GM18520 (cell line): ENCODE measurements at regions not wholly inside any gene's neighbourhood (a gene's known extent, or its start where the extent isn't known, plus 50 kb on each side); places are given as distances from the start of the nearest gene placed in this dataset.
"Not testable (repeated sequence)": the region's sequence is repeated elsewhere in the genome, so short reads cannot be mapped to it uniquely, and the experiment has no call there.

Source experiments
- ATAC-seq: cut with Tn5 transposase; IDR thresholded peaks from one replicate; pipeline ENCODE4 v1.9.1; 2021; ENCODE audit not compliant: unreplicated experiment

GRCh38 chr5:104170926-104171325 lies 608.3 kb upstream of the NUDT12 start:
- no peak for ATAC-seq

GRCh38 chr5:104146652-104147051 lies 584.1 kb upstream of the NUDT12 start:
- ATAC-seq: no peak

- no peak for ATAC-seq
Measured at GRCh38 chr5:104139840-104140239, 577.3 kb upstream of the NUDT12 start.

GRCh38 chr5:104130320-104130719 lies 567.7 kb upstream of the NUDT12 start:
- ATAC-seq: no peak

- ATAC-seq: no peak
Measured at GRCh38 chr5:104128348-104128747, 565.8 kb upstream of the NUDT12 start.

- no peak for ATAC-seq
Measured at GRCh38 chr5:104126980-104127379, 564.4 kb upstream of the NUDT12 start.

- ATAC-seq: no peak
Measured at GRCh38 chr5:104119529-104119928, 556.9 kb upstream of the NUDT12 start.

- ATAC-seq: no peak
Measured at GRCh38 chr5:104111632-104112031, 549.0 kb upstream of the NUDT12 start.

- no peak for ATAC-seq
Measured at GRCh38 chr5:104096451-104096850, 533.9 kb upstream of the NUDT12 start.

GRCh38 chr5:104095527-104095926 lies 532.9 kb upstream of the NUDT12 start:
- ATAC-seq: no peak

- ATAC-seq: peak; percentile 77
Measured at GRCh38 chr5:104088876-104089778, 526.5 kb upstream of the NUDT12 start.

GRCh38 chr5:104084896-104085295 lies 522.3 kb upstream of the NUDT12 start:
- no peak for ATAC-seq

- no peak for ATAC-seq
Measured at GRCh38 chr5:104082754-104083153, 520.2 kb upstream of the NUDT12 start.

GRCh38 chr5:104081232-104081631 lies 518.6 kb upstream of the NUDT12 start:
- no peak for ATAC-seq

- ATAC-seq: no peak
Measured at GRCh38 chr5:104080646-104081175, 518.1 kb upstream of the NUDT12 start.

- ATAC-seq: not testable (repeated sequence)
Measured at GRCh38 chr5:104079861-104080645, 517.5 kb upstream of the NUDT12 start.

GRCh38 chr5:104071887-104072286 lies 509.3 kb upstream of the NUDT12 start:
- ATAC-seq: no peak

- ATAC-seq: no peak
Measured at GRCh38 chr5:104062621-104063377, 500.2 kb upstream of the NUDT12 start.

GRCh38 chr5:104061707-104062106 lies 499.1 kb upstream of the NUDT12 start:
- ATAC-seq: no peak

GRCh38 chr5:104053353-104053649 lies 490.7 kb upstream of the NUDT12 start:
- ATAC-seq: no peak
